ENCODE measurements at regions not wholly inside any gene's neighbourhood (a gene's known extent, or its start where the extent isn't known, plus 50 kb on each side); places are given as distances from the start of the nearest gene placed in this dataset.

- TF ChIP-seq CTCF (IDR thresholded peaks at IDR 0.05) (no peak), CEBPB (IDR thresholded peaks at IDR 0.05) (no peak), MAX (IDR thresholded peaks at IDR 0.05) (no peak), EP300 (IDR thresholded peaks at IDR 0.05) (no peak), MAFK (IDR thresholded peaks at IDR 0.05; ENCODE audit: partially characterized antibody) (no peak), USF2 (IDR thresholded peaks at IDR 0.05) (no peak), POLR2A (IDR thresholded peaks at IDR 0.05; ENCODE audit: low read length) (no peak), POLR2AphosphoS2 (conservative IDR thresholded peaks at IDR 0.05; ENCODE audit: low read length) (no peak), ZC3H11A (IDR thresholded peaks at IDR 0.05) (no peak), CHD4 (IDR thresholded peaks at IDR 0.05; ENCODE audit: borderline replicate concordance) (no peak)
Observed at GRCh38 chr2:173763641-173764040, 201.5 kb downstream of the SP3 start.

Data from A549 (cell line).